22Rv1 (cell line): ENCODE measurements at regions not wholly inside any gene's neighbourhood (a gene's known extent, or its start where the extent isn't known, plus 50 kb on each side); places are given as distances from the start of the nearest gene placed in this dataset.

ENCODE experiments used
- H3K27ac ChIP-seq: fragments of 450-650 bp; 2 replicates; pipeline ENCODE4 v1.5.1; 2017
- ZFX ChIP-seq: fragments of 450-650 bp; IDR thresholded peaks from 2 replicates; pipeline ENCODE4 v1.6.1; 2017; ENCODE audit warnings: antibody characterized with exemption, borderline replicate concordance
- TF ChIP-seq, protein P1 (sequence below): fragments of 450-650 bp; IDR thresholded peaks from 2 replicates; pipeline ENCODE4 v1.5.1; 2017; ENCODE audit warnings: mild to moderate bottlenecking

DNA sequence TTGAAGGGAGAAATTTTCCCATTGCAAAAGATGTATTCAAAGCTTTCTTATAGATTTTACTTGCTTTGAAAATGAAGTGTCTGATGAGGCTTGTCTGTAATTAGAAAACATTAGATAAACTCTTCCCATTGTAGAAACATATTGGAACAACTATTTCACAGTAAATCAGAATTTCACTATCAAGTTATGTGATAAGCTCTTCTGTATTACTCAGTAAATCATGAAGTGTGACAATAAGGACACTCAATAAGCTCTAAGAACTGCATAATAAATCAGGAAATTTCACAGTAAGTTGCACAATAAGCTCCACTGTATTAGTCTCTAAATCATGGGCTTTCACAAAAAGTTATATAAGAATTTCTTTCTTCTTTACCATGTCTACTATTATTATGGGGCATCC is 1546.6 kb downstream of the SLITRK5 start:
- no peak overlapping the region for H3K27ac ChIP-seq
- TF ChIP-seq, protein P1, sequence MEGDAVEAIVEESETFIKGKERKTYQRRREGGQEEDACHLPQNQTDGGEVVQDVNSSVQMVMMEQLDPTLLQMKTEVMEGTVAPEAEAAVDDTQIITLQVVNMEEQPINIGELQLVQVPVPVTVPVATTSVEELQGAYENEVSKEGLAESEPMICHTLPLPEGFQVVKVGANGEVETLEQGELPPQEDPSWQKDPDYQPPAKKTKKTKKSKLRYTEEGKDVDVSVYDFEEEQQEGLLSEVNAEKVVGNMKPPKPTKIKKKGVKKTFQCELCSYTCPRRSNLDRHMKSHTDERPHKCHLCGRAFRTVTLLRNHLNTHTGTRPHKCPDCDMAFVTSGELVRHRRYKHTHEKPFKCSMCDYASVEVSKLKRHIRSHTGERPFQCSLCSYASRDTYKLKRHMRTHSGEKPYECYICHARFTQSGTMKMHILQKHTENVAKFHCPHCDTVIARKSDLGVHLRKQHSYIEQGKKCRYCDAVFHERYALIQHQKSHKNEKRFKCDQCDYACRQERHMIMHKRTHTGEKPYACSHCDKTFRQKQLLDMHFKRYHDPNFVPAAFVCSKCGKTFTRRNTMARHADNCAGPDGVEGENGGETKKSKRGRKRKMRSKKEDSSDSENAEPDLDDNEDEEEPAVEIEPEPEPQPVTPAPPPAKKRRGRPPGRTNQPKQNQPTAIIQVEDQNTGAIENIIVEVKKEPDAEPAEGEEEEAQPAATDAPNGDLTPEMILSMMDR = no peak
- TF ChIP-seq ZFX = no peak

DNA sequence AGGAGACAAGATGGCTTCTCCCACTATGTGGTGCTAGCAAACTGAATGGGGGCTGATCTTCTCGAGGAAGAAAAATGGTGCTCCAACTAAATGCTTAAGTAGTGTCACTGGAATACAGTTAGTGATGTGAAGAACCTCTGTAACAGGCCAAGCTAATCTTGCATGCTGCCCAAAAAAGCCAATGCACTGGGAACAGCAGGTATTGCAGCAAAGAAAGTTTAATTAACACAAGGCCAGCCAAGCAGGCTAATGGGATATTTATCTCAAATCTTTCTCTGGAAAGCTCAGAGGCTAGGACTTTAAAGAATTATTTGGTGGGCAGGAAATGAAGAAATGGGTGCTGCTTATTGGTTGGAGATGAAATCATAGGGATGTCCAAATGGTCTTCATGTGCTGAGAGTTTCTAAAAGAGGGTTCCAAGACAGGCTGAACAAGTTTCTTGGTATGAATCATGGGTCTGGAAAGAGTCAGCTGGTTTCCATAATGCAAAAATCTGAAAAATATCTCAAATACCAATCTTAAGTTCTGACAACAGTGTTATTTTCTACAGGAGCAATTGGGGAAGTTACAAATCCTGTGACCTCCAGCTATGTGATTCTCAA is 1550.5 kb downstream of the SLITRK5 start:
- no peak overlapping the region for H3K27ac ChIP-seq
- TF ChIP-seq, protein P1 = no peak
- no peak for TF ChIP-seq ZFX

DNA sequence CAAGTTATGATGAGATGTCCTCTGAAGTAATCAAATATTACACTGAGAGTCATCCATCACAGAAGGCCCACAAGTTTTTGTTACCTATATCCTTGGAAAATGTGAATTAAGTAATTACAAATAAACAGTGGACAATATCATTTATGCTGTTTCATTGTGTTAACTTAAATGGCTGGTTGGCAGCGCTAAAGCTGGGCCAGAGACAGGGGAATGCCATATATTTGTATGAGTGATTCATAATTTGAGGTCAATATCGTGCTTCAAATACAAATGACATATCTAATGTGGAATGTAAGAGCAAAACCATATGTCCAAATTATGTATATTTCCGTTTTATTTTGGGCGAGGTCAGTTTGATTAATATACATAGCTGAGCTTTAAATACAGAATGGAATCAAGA is 1556.2 kb downstream of the SLITRK5 start:
- H3K27ac ChIP-seq = no peak overlapping the region
- TF ChIP-seq, protein P1 = no peak
- TF ChIP-seq ZFX = no peak

DNA sequence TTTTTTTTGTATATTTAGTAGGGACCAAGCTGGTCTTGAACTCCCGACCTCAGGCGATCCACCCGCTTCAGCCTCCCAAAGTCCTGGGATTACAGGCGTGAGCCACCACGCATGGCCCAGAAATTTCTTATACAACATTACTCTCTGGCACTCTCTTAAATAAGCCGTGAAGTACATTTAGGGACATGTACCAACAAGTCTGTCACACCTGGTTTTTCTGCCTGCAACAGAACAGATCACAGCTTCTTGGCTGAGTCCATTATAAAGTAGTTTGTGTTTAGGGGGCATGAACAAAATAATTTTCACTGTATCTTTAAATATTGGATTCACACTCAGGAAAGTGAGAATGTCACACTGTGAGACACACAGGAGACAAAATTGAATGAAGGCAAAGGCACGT is 1567.3 kb downstream of the SLITRK5 start:
- TF ChIP-seq ZFX = no peak
- TF ChIP-seq, protein P1 = no peak

DNA sequence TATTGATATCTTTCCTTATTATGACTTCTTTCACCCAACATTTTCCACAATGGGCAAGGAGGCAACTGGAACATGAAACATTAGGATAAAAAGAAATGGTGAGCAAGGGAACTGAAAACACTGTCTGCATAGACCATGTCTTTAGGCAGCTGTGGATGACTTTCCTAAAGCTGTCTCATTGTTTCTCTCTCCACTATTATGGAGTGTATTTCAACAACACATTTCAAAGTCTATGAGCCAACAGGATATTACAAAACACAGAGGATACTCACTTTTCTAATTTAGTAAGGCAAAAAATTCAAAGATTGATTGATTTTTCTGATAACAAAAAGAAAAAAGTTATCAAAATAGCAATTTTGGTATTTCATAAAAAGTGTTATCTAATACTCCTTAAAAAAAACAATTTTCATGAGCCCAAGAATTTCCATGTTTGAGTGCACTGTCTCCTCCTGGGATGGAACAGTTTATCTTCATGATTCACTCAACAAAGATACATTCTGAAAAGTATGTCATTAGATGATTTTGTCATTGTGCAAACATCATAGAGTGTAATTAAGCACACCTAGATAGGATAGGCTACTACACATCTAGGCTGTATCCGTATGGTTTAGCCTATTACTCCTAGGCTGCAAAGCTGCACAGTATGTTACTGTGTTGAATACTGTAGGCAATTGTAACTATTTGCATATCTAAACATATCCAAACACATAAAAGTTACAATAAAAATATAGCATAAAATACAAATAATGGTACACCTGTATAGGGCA is 1568.4 kb downstream of the SLITRK5 start:
- TF ChIP-seq ZFX = no peak
- TF ChIP-seq, protein P1 = no peak
- no peak overlapping the region for H3K27ac ChIP-seq

More for the DNA sequence above, 1567.3 kb downstream of the SLITRK5 start:
- H3K27ac ChIP-seq = no peak overlapping the region

DNA sequence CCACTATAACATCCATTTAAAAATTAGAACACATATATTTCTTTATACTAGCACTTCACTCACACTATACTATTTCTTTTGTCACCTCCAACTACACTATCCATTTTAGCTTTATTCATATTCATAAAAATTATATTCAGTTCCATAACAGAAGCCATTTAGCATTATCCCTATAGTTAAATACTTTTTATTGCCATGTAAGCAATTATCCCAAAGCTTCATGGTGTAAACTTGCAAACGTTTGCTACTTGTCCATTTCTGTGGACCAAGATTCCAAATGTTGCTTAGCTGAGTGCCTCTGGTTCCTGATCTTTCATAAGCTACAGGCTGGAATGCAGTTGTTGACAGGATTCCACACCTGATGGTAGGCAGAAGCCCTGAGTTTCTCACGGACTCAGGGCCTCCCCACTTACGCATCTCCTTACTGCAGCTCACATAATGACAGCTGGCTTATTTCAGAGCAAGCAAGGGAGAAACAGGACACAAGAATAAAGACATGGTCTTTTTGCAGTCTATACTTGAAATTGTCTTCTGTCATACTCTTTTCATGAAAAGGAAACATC is 1584.8 kb downstream of the SLITRK5 start:
- TF ChIP-seq ZFX = no peak
- TF ChIP-seq, protein P1 = no peak
- H3K27ac ChIP-seq = no peak overlapping the region

DNA sequence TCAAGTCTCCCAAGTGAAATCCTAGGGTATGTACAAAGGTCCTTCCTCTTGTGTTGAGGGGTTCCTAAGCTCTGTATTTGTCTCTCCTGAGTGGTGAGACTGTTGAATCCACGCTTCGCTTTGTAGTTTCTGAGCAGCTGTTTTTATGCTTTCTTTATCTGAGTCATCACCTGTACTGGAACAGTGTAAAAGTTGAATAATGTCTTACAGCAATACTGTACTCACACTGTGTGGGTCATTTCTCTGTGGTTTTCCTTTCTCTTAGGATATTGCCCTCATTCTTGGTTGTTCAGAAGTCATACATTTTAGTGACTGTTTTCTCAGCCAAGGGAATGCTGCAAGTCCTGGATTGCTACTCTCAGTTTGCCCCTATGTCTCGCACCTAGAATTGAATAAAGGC is 1596.6 kb downstream of the SLITRK5 start:
- H3K27ac ChIP-seq = no peak overlapping the region
- TF ChIP-seq, protein P1 = no peak
- no peak for TF ChIP-seq ZFX
